ENCODE measurements at regions not wholly inside any gene's neighbourhood (a gene's known extent, or its start where the extent isn't known, plus 50 kb on each side); places are given as distances from the start of the nearest gene placed in this dataset.

- no peak overlapping the region for H3K27ac ChIP-seq
- DNase-seq, result no peak
- no peaks in the 10 kb centered on the region for H3K27me3 ChIP-seq
- no peaks in the 10 kb centered on the region for H3K36me3 ChIP-seq
- H3K4me1 ChIP-seq, result no peaks in the 10 kb centered on the region
- no peak overlapping the region for H3K4me3 ChIP-seq
- H3K9me3 ChIP-seq, result no peaks in the 10 kb centered on the region
- no peak for TF ChIP-seq CTCF (IDR thresholded peaks at IDR 0.05)
- no peak for TF ChIP-seq POLR2A (IDR thresholded peaks at IDR 0.05)
Observed at GRCh38 chr5:51990241-51990640, 607.0 kb downstream of the ISL1 start.

GRCh38 chr5:51990661-51991180, 607.5 kb downstream of the ISL1 start:
- DNase-seq, result no peak
- Histone ChIP-seq H3K9me3 (no peaks in the 10 kb centered on the region), H3K36me3 (no peaks in the 10 kb centered on the region), H3K4me3 (no peak overlapping the region), H3K27me3 (no peaks in the 10 kb centered on the region), H3K27ac (no peak overlapping the region), H3K4me1 (no peaks in the 10 kb centered on the region)
- TF ChIP-seq CTCF (IDR thresholded peaks at IDR 0.05) (no peak), POLR2A (IDR thresholded peaks at IDR 0.05) (no peak)

- no peaks in the 10 kb centered on the region for H3K4me1 ChIP-seq
- H3K27me3 ChIP-seq, result no peaks in the 10 kb centered on the region
- DNase-seq, result no peak
- H3K9me3 ChIP-seq, result no peaks in the 10 kb centered on the region
- TF ChIP-seq CTCF (IDR thresholded peaks at IDR 0.05) (no peak), POLR2A (IDR thresholded peaks at IDR 0.05) (no peak)
- no peak overlapping the region for H3K27ac ChIP-seq
- no peak overlapping the region for H3K4me3 ChIP-seq
- H3K36me3 ChIP-seq, result no peaks in the 10 kb centered on the region
Observed at GRCh38 chr5:51991940-51992339, 608.7 kb downstream of the ISL1 start.

GRCh38 chr5:51995773-51996306, 612.6 kb downstream of the ISL1 start:
- no peak for TF ChIP-seq CTCF (IDR thresholded peaks at IDR 0.05)
- TF ChIP-seq POLR2A (IDR thresholded peaks at IDR 0.05), result no peak
- H3K9me3 ChIP-seq, result no peaks in the 10 kb centered on the region
- no peaks in the 10 kb centered on the region for H3K27me3 ChIP-seq
- no peak for DNase-seq
- no peak overlapping the region for H3K27ac ChIP-seq
- no peak overlapping the region for H3K4me3 ChIP-seq
- H3K4me1 ChIP-seq, result no peaks in the 10 kb centered on the region
- H3K36me3 ChIP-seq, result no peaks in the 10 kb centered on the region

- Histone ChIP-seq H3K4me1 (no peaks in the 10 kb centered on the region), H3K9me3 (no peaks in the 10 kb centered on the region), H3K27ac (no peak overlapping the region), H3K36me3 (no peaks in the 10 kb centered on the region), H3K27me3 (no peaks in the 10 kb centered on the region), H3K4me3 (no peak overlapping the region)
- DNase-seq, result no peak
- TF ChIP-seq POLR2A (IDR thresholded peaks at IDR 0.05), result no peak
- TF ChIP-seq CTCF (IDR thresholded peaks at IDR 0.05), result no peak
Observed at GRCh38 chr5:51996356-51996861, 613.2 kb downstream of the ISL1 start.

- TF ChIP-seq POLR2A (IDR thresholded peaks at IDR 0.05) (no peak), CTCF (IDR thresholded peaks at IDR 0.05) (no peak)
- no peaks in the 10 kb centered on the region for H3K4me1 ChIP-seq
- H3K4me3 ChIP-seq, result no peak overlapping the region
- H3K9me3 ChIP-seq, result no peaks in the 10 kb centered on the region
- H3K27me3 ChIP-seq, result no peaks in the 10 kb centered on the region
- DNase-seq, result no peak
- H3K36me3 ChIP-seq, result no peaks in the 10 kb centered on the region
- H3K27ac ChIP-seq, result no peak overlapping the region
Observed at GRCh38 chr5:51997500-51997899, 614.3 kb downstream of the ISL1 start.
